ENCODE measurements at regions not wholly inside any gene's neighbourhood (a gene's known extent, or its start where the extent isn't known, plus 50 kb on each side); places are given as distances from the start of the nearest gene placed in this dataset.

DNA sequence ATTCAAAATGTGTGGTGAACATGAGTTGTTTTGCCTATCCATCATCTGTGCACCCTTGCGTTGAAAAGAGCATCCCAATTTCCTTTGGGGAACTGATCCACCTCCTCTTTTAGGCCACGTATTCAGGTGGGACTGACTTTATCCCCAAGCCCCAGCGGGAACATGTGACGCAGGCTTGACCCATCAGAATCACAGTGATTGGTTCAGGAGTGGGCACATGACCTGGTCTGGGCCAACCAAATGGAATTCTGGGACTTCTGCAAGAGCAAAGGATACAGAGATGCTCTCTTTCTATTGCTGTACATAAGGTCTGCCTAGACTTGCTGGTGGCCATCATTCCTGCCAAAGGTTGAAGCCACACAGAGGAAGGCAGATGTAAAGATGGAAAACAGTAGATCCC is 158.9 kb downstream of the IRX5 start:
- H3K4me3 ChIP-seq (ENCODE audit: control insufficient read depth in 2 of 3, extremely low read depth in 1 of 3, insufficient read depth in 2 of 3, low read depth in 1 of 3, low read length in 3 of 3), result no peak overlapping the region
- DNase-seq (ENCODE audit: low read depth, low spot score) (no peak), FAIRE-seq (no peak)
- dilution Hi-C loops (cut with MboI; ENCODE audit: extremely low pct_ligation_motif_present, low sequenced_read_pairs), result no loop called here
- TF ChIP-seq EZH2 (IDR thresholded peaks at IDR 0.05; ENCODE audit: low read length), result no peak
- TF ChIP-seq, protein P1, sequence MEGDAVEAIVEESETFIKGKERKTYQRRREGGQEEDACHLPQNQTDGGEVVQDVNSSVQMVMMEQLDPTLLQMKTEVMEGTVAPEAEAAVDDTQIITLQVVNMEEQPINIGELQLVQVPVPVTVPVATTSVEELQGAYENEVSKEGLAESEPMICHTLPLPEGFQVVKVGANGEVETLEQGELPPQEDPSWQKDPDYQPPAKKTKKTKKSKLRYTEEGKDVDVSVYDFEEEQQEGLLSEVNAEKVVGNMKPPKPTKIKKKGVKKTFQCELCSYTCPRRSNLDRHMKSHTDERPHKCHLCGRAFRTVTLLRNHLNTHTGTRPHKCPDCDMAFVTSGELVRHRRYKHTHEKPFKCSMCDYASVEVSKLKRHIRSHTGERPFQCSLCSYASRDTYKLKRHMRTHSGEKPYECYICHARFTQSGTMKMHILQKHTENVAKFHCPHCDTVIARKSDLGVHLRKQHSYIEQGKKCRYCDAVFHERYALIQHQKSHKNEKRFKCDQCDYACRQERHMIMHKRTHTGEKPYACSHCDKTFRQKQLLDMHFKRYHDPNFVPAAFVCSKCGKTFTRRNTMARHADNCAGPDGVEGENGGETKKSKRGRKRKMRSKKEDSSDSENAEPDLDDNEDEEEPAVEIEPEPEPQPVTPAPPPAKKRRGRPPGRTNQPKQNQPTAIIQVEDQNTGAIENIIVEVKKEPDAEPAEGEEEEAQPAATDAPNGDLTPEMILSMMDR (optimal IDR thresholded peaks at IDR 0.05 in 1 of 3, IDR thresholded peaks at IDR 0.05 in 1 of 3, conservative IDR thresholded peaks at IDR 0.05 in 1 of 3; ENCODE audit: extremely low read depth in 1 of 3, insufficient read depth in 2 of 3, low read length in 3 of 3), result no peak
- no peaks in the 10 kb centered on the region for H3K36me3 ChIP-seq (ENCODE audit: control insufficient read depth in 2 of 2, extremely low read depth in 1 of 2, insufficient read depth in 2 of 2, low read length in 2 of 2)
- H3K9me3 ChIP-seq (ENCODE audit: control insufficient read depth, low read depth, low read length), result no peaks in the 10 kb centered on the region
- H3K4me2 ChIP-seq (ENCODE audit: control insufficient read depth, extremely low read depth, insufficient read depth, low read depth, low read length), result no peak overlapping the region
- no peaks in the 10 kb centered on the region for H3K9me1 ChIP-seq (ENCODE audit: control insufficient read depth, extremely low read depth, insufficient read depth, low read length)
- H4K20me1 ChIP-seq (ENCODE audit: control insufficient read depth, extremely low read depth, insufficient read depth, low read length), result no peaks in the 10 kb centered on the region
- no peaks in the 10 kb centered on the region for H3K79me2 ChIP-seq (ENCODE audit: control insufficient read depth, insufficient read depth, low read length)
- no peak overlapping the region for H3K27ac ChIP-seq (ENCODE audit: control insufficient read depth, insufficient read depth, low read length)
- H2AFZ ChIP-seq (ENCODE audit: control insufficient read depth, low read length), result no peak overlapping the region
- no peaks in the 10 kb centered on the region for H3K4me1 ChIP-seq (ENCODE audit: control insufficient read depth, extremely low read depth, insufficient read depth, low read length)
- H3K9ac ChIP-seq (ENCODE audit: control insufficient read depth, extremely low read depth, insufficient read depth, low read length), result no peak overlapping the region
- H3K27me3 ChIP-seq (ENCODE audit: control insufficient read depth, extremely low read depth, insufficient read depth, low read length), result no peaks in the 10 kb centered on the region

DNA sequence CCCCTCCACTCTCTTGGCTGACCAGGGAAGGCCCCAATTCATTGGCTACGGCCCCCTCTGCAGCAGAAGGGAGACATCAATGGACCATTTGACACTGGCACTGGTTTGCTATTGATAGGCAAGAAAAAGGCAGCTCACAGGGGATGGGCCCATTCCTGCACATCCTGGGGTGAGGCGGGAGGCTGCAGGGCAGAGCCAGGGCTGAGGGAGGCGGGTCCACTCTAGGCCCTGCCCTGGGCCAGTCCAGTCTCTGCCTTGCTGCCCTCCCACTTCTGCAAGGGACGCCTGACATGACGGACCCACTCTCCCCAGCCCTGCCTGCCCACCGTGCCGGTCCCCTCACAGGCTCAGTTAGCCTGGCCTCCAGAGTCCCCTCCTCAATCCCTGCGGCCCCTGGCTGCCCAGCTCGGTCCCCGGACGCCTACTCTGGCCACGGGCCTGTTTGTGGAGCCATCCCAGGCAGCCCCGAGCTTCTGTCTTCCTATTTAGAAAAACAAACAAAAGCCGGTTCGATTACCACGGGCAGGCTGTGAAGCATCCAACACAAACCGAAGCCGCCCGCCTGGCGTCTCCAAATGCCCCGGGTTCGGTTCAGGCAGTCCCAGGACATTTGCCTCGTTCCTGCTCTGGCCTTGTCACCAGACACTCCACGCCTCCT is 160.7 kb downstream of the IRX5 start:
- H3K9me1 ChIP-seq (ENCODE audit: control insufficient read depth, extremely low read depth, insufficient read depth, low read length), result no peaks in the 10 kb centered on the region
- no peaks in the 10 kb centered on the region for H3K27me3 ChIP-seq (ENCODE audit: control insufficient read depth, extremely low read depth, insufficient read depth, low read length)
- no peak overlapping the region for H3K27ac ChIP-seq (ENCODE audit: control insufficient read depth, insufficient read depth, low read length)
- H3K79me2 ChIP-seq (ENCODE audit: control insufficient read depth, insufficient read depth, low read length), result no peaks in the 10 kb centered on the region
- no peaks in the 10 kb centered on the region for H3K36me3 ChIP-seq (ENCODE audit: control insufficient read depth in 2 of 2, extremely low read depth in 1 of 2, insufficient read depth in 2 of 2, low read length in 2 of 2)
- DNase-seq (ENCODE audit: low read depth, low spot score), result no peak
- H3K4me2 ChIP-seq (ENCODE audit: control insufficient read depth, extremely low read depth, insufficient read depth, low read depth, low read length), result no peak overlapping the region
- H4K20me1 ChIP-seq (ENCODE audit: control insufficient read depth, extremely low read depth, insufficient read depth, low read length), result no peaks in the 10 kb centered on the region
- H3K9me3 ChIP-seq (ENCODE audit: control insufficient read depth, low read depth, low read length), result no peaks in the 10 kb centered on the region
- no peak for FAIRE-seq
- no peak overlapping the region for H3K4me3 ChIP-seq (ENCODE audit: control insufficient read depth in 2 of 3, extremely low read depth in 1 of 3, insufficient read depth in 2 of 3, low read depth in 1 of 3, low read length in 3 of 3)
- dilution Hi-C loops (cut with MboI; ENCODE audit: extremely low pct_ligation_motif_present, low sequenced_read_pairs), result no loop called here
- H3K4me1 ChIP-seq (ENCODE audit: control insufficient read depth, extremely low read depth, insufficient read depth, low read length), result no peaks in the 10 kb centered on the region
- H3K9ac ChIP-seq (ENCODE audit: control insufficient read depth, extremely low read depth, insufficient read depth, low read length), result no peak overlapping the region
- no peak overlapping the region for H2AFZ ChIP-seq (ENCODE audit: control insufficient read depth, low read length)
- TF ChIP-seq EZH2 (IDR thresholded peaks at IDR 0.05; ENCODE audit: low read length), result no peak
- TF ChIP-seq, protein P1 (optimal IDR thresholded peaks at IDR 0.05 in 1 of 3, IDR thresholded peaks at IDR 0.05 in 1 of 3, conservative IDR thresholded peaks at IDR 0.05 in 1 of 3; ENCODE audit: extremely low read depth in 1 of 3, insufficient read depth in 2 of 3, low read length in 3 of 3), result no peak
